SK-N-SH (cell line): ENCODE measurements at regions not wholly inside any gene's neighbourhood (a gene's known extent, or its start where the extent isn't known, plus 50 kb on each side); places are given as distances from the start of the nearest gene placed in this dataset.

Experiments used
- CTCF ChIA-PET: fragments of 300-600, 350-600 bp; formaldehyde crosslinking; extraction: SDS; loops from one replicate; lab custom pipeline; 2021; lab: Yijun Ruan, JAX
- POLR2A ChIA-PET: fragments of 350-600 bp; sonication (Branson Sonifier 250); formaldehyde crosslinking; extraction: SDS; loops from one replicate; lab custom pipeline; 2020; ENCODE audit warnings: antibody characterized with exemption, inconsistent platforms; lab: Yijun Ruan, JAX
- DNase-seq: peaks from one replicate; pipeline ENCODE4 v3.0.0; 2012
- H2AFZ ChIP-seq: fragments of 200-600 bp; sonication (generic); 2 replicates; pipeline ENCODE4 v1.8.1; 2016; ENCODE audit warnings: antibody characterized with exemption, mild to moderate bottlenecking, low read depth
- H3F3A ChIP-seq: fragments of 200-600 bp; sonication (generic); replicated peaks from 2 replicates; pipeline ENCODE3; 2016; ENCODE audit warnings: antibody characterized with exemption, mild to moderate bottlenecking; ENCODE audit not compliant: insufficient read depth
- H3K27ac ChIP-seq, 2 experiments: fragments of 200-500 bp in 1 of 2; fragments of 200-600 bp in 1 of 2; sonication (Bioruptor generic) in 1 of 2; sonication (generic), shearing (Covaris generic) in 1 of 2; 2 replicates each; pipeline versions ENCODE4 v1.5.1 to v1.6.1; 2014 to 2016; ENCODE audit warnings: low read depth in 2 of 2, inconsistent platforms in 1 of 2, low read length in 1 of 2, mild to moderate bottlenecking in 1 of 2, mixed read lengths in 1 of 2
- H3K27me3 ChIP-seq: fragments of 200-600 bp; sonication (generic), shearing (Covaris generic); 2 replicates; pipeline ENCODE4 v1.6.1; 2016; ENCODE audit warnings: mixed run types; ENCODE audit not compliant: insufficient read depth
- H3K36me3 ChIP-seq, 2 experiments: fragments of 200-500 bp in 1 of 2; fragments of 200-600 bp in 1 of 2; sonication (Bioruptor generic) in 1 of 2; sonication (generic) in 1 of 2; replicated peaks in 1 of 2; 2 replicates each; pipeline versions ENCODE3 to v1.5.1; 2014 to 2016; ENCODE audit warnings: low read length in 1 of 2, mild to moderate bottlenecking in 1 of 2; ENCODE audit not compliant: insufficient read depth in 2 of 2, control insufficient read depth in 1 of 2
- H3K4me1 ChIP-seq, 2 experiments: fragments of 200-500 bp in 1 of 2; fragments of 200-600 bp in 1 of 2; sonication (Bioruptor generic) in 1 of 2; sonication (generic), shearing (Covaris generic) in 1 of 2; 2 replicates each; pipeline versions ENCODE4 v1.5.1 to v1.6.1; 2014 to 2016; ENCODE audit warnings: low read depth in 1 of 2, low read length in 1 of 2, mixed run types in 1 of 2; ENCODE audit not compliant: insufficient read depth in 2 of 2, control insufficient read depth in 1 of 2
- H3K4me2 ChIP-seq: fragments of 200-600 bp; sonication (generic), shearing (Covaris generic); 2 replicates; pipeline ENCODE4 v1.6.1; 2017; ENCODE audit warnings: mixed run types
- H3K4me3 ChIP-seq, 2 experiments: fragments of 200-500 bp in 1 of 2; fragments of 200-600 bp in 1 of 2; sonication (Bioruptor generic) in 1 of 2; sonication (generic), shearing (Covaris generic) in 1 of 2; 2 replicates each; pipeline versions ENCODE4 v1.5.1 to v1.8.1; 2014 to 2016; ENCODE audit warnings: low read depth in 2 of 2, inconsistent platforms in 1 of 2, low read length in 1 of 2, mild to moderate bottlenecking in 1 of 2, mixed read lengths in 1 of 2, moderate library complexity in 1 of 2
- H3K79me2 ChIP-seq: fragments of 200-600 bp; sonication (generic); 2 replicates; pipeline ENCODE4 v1.8.1; 2017; ENCODE audit warnings: mild to moderate bottlenecking; ENCODE audit not compliant: insufficient read depth
- H3K9ac ChIP-seq: fragments of 200-600 bp; sonication (generic); 2 replicates; pipeline ENCODE4 v1.6.1; 2017; ENCODE audit warnings: mixed run types
- H3K9me2 ChIP-seq: fragments of 200-600 bp; sonication (generic); 2 replicates; pipeline ENCODE4 v1.6.1; 2017; ENCODE audit warnings: mixed run types
- H3K9me3 ChIP-seq: fragments of 200-600 bp; sonication (generic); 2 replicates; pipeline ENCODE4 v1.6.1; 2017; ENCODE audit warnings: mixed run types, mild to moderate bottlenecking, moderate library complexity
- H4K20me1 ChIP-seq: fragments of 200-600 bp; sonication (generic); 2 replicates; pipeline ENCODE4 v1.6.1; 2017; ENCODE audit warnings: mild to moderate bottlenecking, mixed run types; ENCODE audit not compliant: insufficient read depth
- EP300 ChIP-seq, 2 experiments: IDR thresholded peaks; 2 replicates each; pipeline versions ENCODE4 v1.4.0 to v1.6.1; 2012; ENCODE audit warnings: borderline replicate concordance in 1 of 2, low read depth in 1 of 2, low read length in 1 of 2
- EZH2phosphoT487 ChIP-seq: fragments of 200-600 bp; sonication (generic); IDR thresholded peaks from 2 replicates; pipeline ENCODE4 v1.6.1; 2017; ENCODE audit warnings: low read depth, mixed run types, mild to moderate bottlenecking, antibody characterized with exemption, moderate library complexity, borderline replicate concordance
- FOXM1 ChIP-seq: IDR thresholded peaks from 2 replicates; pipeline ENCODE4 v1.4.0; 2012; ENCODE audit warnings: low read depth, mild to moderate bottlenecking
- GABPA ChIP-seq: IDR thresholded peaks from 2 replicates; pipeline ENCODE4 v1.4.0; 2012; ENCODE audit warnings: low read depth, mild to moderate bottlenecking
- GATA2 ChIP-seq: sonication (generic); formaldehyde crosslinking; IDR thresholded peaks from 2 replicates; pipeline ENCODE4 v1.5.0; 2020; ENCODE audit warnings: mild to moderate bottlenecking, missing genetic modification reagents
- MEF2A ChIP-seq: IDR thresholded peaks from 2 replicates; pipeline ENCODE4 v1.4.0; 2012; ENCODE audit warnings: low read depth, borderline replicate concordance
- MXI1 ChIP-seq: IDR thresholded peaks from 2 replicates; pipeline ENCODE4 v1.6.1; 2012; ENCODE audit warnings: mild to moderate bottlenecking, low read depth, low read length, improper control_type of control experiment
- NFIC ChIP-seq: IDR thresholded peaks from 2 replicates; pipeline ENCODE4 v1.4.0; 2012; ENCODE audit warnings: borderline replicate concordance
- POLR2AphosphoS5 ChIP-seq: IDR thresholded peaks from 2 replicates; pipeline ENCODE4 v1.6.1; 2012; ENCODE audit warnings: low read depth, low read length
- RFX5 ChIP-seq: IDR thresholded peaks from 2 replicates; pipeline ENCODE4 v1.6.1; 2012; ENCODE audit warnings: mild to moderate bottlenecking, improper control_type of control experiment, low read length
- SIN3A ChIP-seq: IDR thresholded peaks from 2 replicates; pipeline ENCODE4 v1.6.1; 2012; ENCODE audit warnings: low read depth, mild to moderate bottlenecking, low read length, moderate library complexity, borderline replicate concordance
- SMC3 ChIP-seq: IDR thresholded peaks from 2 replicates; pipeline ENCODE4 v1.6.1; 2012; ENCODE audit warnings: low read depth, low read length, improper control_type of control experiment
- TCF12 ChIP-seq: IDR thresholded peaks from 2 replicates; pipeline ENCODE4 v1.4.0; 2012
- TEAD4 ChIP-seq: IDR thresholded peaks from 2 replicates; pipeline ENCODE4 v1.4.0; 2012; ENCODE audit warnings: mild to moderate bottlenecking, borderline replicate concordance; ENCODE audit not compliant: insufficient read depth
- YY1 ChIP-seq: IDR thresholded peaks from 2 replicates; pipeline ENCODE4 v1.4.0; 2012; ENCODE audit warnings: low read depth, mild to moderate bottlenecking
- WGBS: methylation state at CpG from one replicate; pipeline ENCODE4 v1.1.6; 2017; ENCODE audit warnings: low lambda C conversion rate; 5-methylcytosine and 5-hydroxymethylcytosine counted together
- TF ChIP-seq, protein P1 (sequence below): IDR thresholded peaks from 2 replicates; pipeline ENCODE4 v1.4.0; 2012; ENCODE audit warnings: low read depth

DNA sequence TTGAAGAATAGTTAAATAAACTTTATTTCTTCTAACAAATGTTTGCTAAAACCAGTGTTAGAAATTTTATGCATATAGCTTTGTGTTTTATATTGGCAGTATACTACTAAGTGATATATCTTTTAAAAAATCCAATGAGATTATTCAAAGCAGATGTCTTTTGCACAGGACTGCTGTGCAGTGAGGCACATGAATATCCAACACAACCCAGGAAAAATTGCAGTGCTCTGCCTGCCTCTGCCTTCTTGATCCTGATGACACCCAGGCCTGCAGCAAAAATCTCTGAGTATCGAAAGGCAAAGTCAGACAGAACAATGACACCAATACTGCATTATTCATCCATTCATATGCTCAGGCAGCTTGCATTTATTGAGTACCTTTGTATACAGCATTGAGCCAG, 1076.5 kb upstream of the ARRDC3 start:
- ChIA-PET POLR2A (no interaction called here), CTCF (interaction anchor here (0.6 kb wide), 1 partner anchor 26 kb away, joined by 3 read pairs; no protein-coding TSS in a partner anchor)
- H4K20me1 ChIP-seq = no peaks in the 10 kb centered on the region
- DNase-seq = no peak
- H3K79me2 ChIP-seq = no peaks in the 10 kb centered on the region
- no peak overlapping the region for H3K27ac ChIP-seq
- no peaks in the 10 kb centered on the region for H3K9me2 ChIP-seq
- WGBS = 56% methylated on average over 1 of the region's 1 CpG
- H3K27me3 ChIP-seq = no peaks in the 10 kb centered on the region
- no peaks in the 10 kb centered on the region for H3F3A ChIP-seq
- H3K9ac ChIP-seq = no peak overlapping the region
- TF ChIP-seq RFX5 = no peak
- no peak for TF ChIP-seq EP300 (IDR thresholded peaks at IDR 0.05; ENCODE audit: borderline replicate concordance in 1 of 2, low read depth in 1 of 2, low read length in 1 of 2)
- TF ChIP-seq SMC3 = no peak
- no peak for TF ChIP-seq MEF2A
- TF ChIP-seq GABPA = no peak
- no peak for TF ChIP-seq POLR2AphosphoS5
- TF ChIP-seq EZH2phosphoT487 = no peak
- no peak for TF ChIP-seq YY1
- no peak for TF ChIP-seq MXI1
- no peak for TF ChIP-seq GATA2 (CRISPR knock-in tag)
- no peak for TF ChIP-seq TEAD4
- no peaks in the 10 kb centered on the region for H3K4me1 ChIP-seq
- H3K4me3 ChIP-seq = no peak overlapping the region
- no peak overlapping the region for H3K4me2 ChIP-seq
- H2AFZ ChIP-seq = no peak overlapping the region
- no peaks in the 10 kb centered on the region for H3K36me3 ChIP-seq
- H3K9me3 ChIP-seq = no peaks in the 10 kb centered on the region

DNA sequence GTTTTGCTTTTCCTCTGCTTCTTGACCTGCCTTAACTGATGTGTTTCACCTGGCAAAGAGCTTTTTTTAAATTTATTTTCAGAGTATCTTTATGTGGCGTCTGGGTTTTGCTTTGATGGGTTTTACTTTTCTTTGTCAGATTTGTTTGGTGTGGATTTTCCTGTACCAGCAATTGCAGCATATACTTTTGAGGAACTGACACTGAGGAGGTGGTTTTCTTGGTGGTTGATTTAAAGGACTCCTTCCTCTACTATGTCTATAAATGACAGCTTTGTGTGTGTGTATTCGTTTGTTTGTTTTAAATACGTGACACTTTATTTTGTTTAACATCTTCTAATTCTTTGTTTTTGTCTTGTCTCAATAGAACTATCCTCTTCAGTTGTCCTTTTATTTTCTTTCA, 1071.9 kb upstream of the ARRDC3 start:
- 86% methylated on average over 3 of the region's 3 CpGs for WGBS
- H3K79me2 ChIP-seq = no peaks in the 10 kb centered on the region
- no peak overlapping the region for H3K4me2 ChIP-seq
- H3K9ac ChIP-seq = no peak overlapping the region
- no peak overlapping the region for H2AFZ ChIP-seq
- no peak overlapping the region for H3K4me3 ChIP-seq
- H3K36me3 ChIP-seq = no peaks in the 10 kb centered on the region
- no peak for TF ChIP-seq TCF12
- TF ChIP-seq SIN3A = no peak
- TF ChIP-seq FOXM1 = no peak
- H3K4me1 ChIP-seq = no peaks in the 10 kb centered on the region
- H3K9me2 ChIP-seq = no peaks in the 10 kb centered on the region
- no peak for DNase-seq
- H3F3A ChIP-seq = no peaks in the 10 kb centered on the region
- no peaks in the 10 kb centered on the region for H3K27me3 ChIP-seq
- no peaks in the 10 kb centered on the region for H3K9me3 ChIP-seq
- POLR2A ChIA-PET = no interaction called here
- H3K27ac ChIP-seq = no peak overlapping the region
- H4K20me1 ChIP-seq = no peaks in the 10 kb centered on the region
- CTCF ChIA-PET = no interaction called here

DNA sequence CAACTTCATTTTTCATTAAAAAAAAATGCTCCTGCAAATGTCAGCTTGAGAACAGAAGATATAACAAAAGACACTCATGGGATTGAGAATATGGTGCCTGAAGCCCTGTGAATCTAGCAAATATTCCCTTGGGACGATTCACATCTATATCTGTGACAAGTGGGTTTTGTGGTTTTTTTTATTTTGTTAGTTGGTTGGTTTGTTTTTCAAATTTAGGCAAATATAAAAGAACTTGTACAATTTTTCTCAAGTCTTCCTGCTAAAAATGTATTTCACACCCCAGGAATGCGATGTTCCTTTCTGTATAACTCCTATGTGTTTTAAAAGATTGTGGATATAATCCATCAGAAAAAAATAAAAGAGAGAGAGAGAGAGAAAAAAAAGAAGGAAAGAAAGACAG, 1061.8 kb upstream of the ARRDC3 start:
- H3F3A ChIP-seq = no peaks in the 10 kb centered on the region
- H4K20me1 ChIP-seq = no peaks in the 10 kb centered on the region
- 75% methylated on average over 2 of the region's 2 CpGs for WGBS
- H3K27ac ChIP-seq = no peak overlapping the region
- H3K9me2 ChIP-seq = no peaks in the 10 kb centered on the region
- no peak overlapping the region for H2AFZ ChIP-seq
- H3K4me2 ChIP-seq = no peak overlapping the region
- ChIA-PET POLR2A (no interaction called here), CTCF (no interaction called here)
- TF ChIP-seq NFIC = no peak
- TF ChIP-seq, protein P1, sequence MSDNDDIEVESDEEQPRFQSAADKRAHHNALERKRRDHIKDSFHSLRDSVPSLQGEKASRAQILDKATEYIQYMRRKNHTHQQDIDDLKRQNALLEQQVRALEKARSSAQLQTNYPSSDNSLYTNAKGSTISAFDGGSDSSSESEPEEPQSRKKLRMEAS = no peak
- TF ChIP-seq TEAD4 = no peak
- no peak for TF ChIP-seq POLR2AphosphoS5
- no peak for TF ChIP-seq SMC3
- no peaks in the 10 kb centered on the region for H3K4me1 ChIP-seq
- no peak overlapping the region for H3K4me3 ChIP-seq
- DNase-seq = no peak
- no peak overlapping the region for H3K9ac ChIP-seq
- H3K36me3 ChIP-seq = no peaks in the 10 kb centered on the region
- no peaks in the 10 kb centered on the region for H3K9me3 ChIP-seq
- H3K79me2 ChIP-seq = no peaks in the 10 kb centered on the region
- H3K27me3 ChIP-seq = no peaks in the 10 kb centered on the region
